NB4 (cell line): ENCODE measurements at regions not wholly inside any gene's neighbourhood (a gene's known extent, or its start where the extent isn't known, plus 50 kb on each side); places are given as distances from the start of the nearest gene placed in this dataset.

ENCODE experiments used
- CTCF ChIP-seq: IDR thresholded peaks from one replicate; pipeline ENCODE4 v1.5.1; 2012; ENCODE audit warnings: low read depth, low read length
- MAX ChIP-seq: IDR thresholded peaks from 2 replicates; pipeline ENCODE4 v1.6.1; 2011; ENCODE audit warnings: low read depth, low read length
- MYC ChIP-seq: IDR thresholded peaks from 2 replicates; pipeline ENCODE4 v1.6.1; 2011; ENCODE audit warnings: low read depth, low read length
- POLR2A ChIP-seq: IDR thresholded peaks from 2 replicates; pipeline ENCODE4 v1.6.1; 2011; ENCODE audit warnings: mild to moderate bottlenecking; ENCODE audit not compliant: insufficient read length; ENCODE audit errors: extremely low read depth

GRCh38 chrX:43328358-43328946 is 327.6 kb upstream of the MAOA start:
- TF ChIP-seq MYC = no peak
- TF ChIP-seq MAX = no peak
- TF ChIP-seq POLR2A = no peak
- TF ChIP-seq CTCF = no peak
